A549 (cell line): ENCODE measurements at regions not wholly inside any gene's neighbourhood (a gene's known extent, or its start where the extent isn't known, plus 50 kb on each side); places are given as distances from the start of the nearest gene placed in this dataset.

Experiments used
- CEBPB ChIP-seq, 2 experiments: fragments of >200 bp in 1 of 2; sonication (Bioruptor Twin) in 1 of 2; formaldehyde crosslinking in 1 of 2; IDR thresholded peaks; 2 replicates each; pipeline ENCODE4 v1.6.1; 2012 to 2016
- CTCF ChIP-seq: fragments of >200 bp; sonication (Bioruptor Twin); formaldehyde crosslinking; IDR thresholded peaks from 3 replicates; pipeline ENCODE4 v1.5.1; 2016
- POLR2A ChIP-seq: IDR thresholded peaks from 2 replicates; pipeline ENCODE4 v1.6.1; 2012; ENCODE audit warnings: mild to moderate bottlenecking, low read length

DNA sequence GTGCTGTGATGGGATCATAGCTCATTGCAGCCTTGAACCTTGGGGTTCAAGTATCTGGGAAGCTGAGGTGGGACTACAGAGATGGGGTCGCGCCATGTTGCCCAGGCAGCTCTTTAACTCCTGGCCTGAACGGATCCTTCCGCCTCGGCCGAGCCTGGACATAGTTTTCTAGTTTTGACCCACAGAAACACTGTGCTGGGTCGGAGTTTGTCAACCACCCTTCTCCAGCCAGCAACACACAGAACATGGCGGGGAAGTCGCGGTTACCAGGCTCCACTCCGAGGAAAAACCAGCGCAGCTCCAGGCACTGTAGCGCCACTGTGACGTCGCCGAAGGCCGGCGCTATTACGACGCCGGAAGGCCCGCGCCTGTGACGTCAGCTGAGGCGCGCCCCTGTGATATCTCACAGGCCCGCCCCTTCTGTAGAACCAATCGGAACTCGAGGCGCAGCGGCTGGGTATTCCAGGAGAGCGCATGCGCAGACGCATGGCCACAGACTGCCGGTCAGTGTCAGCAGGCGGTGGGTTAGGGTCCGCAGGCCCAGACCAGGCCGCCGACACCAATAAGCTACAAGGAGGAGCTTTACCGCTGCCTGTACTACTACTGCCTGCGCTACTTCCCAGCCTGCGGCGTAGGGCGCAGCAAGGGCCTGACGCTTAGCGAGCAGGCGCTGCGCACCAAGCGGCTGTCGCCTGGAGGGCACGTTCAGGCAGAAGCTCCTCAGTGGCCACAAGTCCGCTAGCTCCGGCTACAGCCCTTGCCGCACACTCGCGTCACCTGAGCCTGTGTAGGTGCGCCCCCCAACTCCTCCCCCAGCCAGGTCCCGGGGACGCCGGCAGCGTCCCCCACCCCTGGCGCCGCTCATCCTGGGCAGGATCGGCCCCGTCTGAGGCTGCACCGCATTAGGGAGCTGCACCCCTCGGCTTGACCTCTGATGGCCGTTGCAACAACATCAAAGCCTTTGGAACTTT, 135.2 kb upstream of the KCTD7 start:
- TF ChIP-seq CTCF (no peak), POLR2A (peak; percentile 96), CEBPB (IDR thresholded peaks at IDR 0.05) (no peak)
